ENCODE measurements at regions not wholly inside any gene's neighbourhood (a gene's known extent, or its start where the extent isn't known, plus 50 kb on each side); places are given as distances from the start of the nearest gene placed in this dataset.
"Not testable (repeated sequence)": the region's sequence is repeated elsewhere in the genome, so short reads cannot be mapped to it uniquely, and the experiment has no call there.

GRCh38 chr17:46460129-46460528, 52.1 kb upstream of the LRRC37A2 start:
- not testable (repeated sequence) for ATAC-seq (ENCODE audit: low read depth); DNase-seq (ENCODE audit: low spot score in 2 of 2)

DNA sequence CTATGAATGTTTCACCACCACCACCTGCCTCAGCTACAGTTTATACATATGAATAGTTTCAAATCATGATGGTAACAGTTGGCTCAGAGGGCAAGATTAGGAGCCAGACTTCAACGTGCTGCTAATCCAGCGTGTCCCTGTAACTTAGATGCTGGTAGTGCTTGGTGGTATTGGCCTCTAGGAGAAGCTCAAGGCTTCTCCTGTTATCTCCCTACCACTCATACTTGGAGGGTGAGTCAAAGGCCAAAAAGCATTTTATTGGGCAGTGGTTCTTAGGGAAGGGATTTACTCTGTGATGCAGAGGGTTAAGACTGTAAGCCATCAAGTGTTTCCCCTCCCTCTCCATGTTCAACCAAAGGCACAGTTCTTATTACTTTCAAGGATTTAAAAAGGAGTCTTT, 57.2 kb upstream of the LRRC37A2 start:
- H3K27me3 Mint-ChIP-seq; ATAC-seq (ENCODE audit: low read depth); H3K4me3 Mint-ChIP-seq; H3K9me3 Mint-ChIP-seq; H3K27ac Mint-ChIP-seq; H3K36me3 Mint-ChIP-seq; DNase-seq (ENCODE audit: low spot score in 2 of 2); H3K4me1 Mint-ChIP-seq: not testable (repeated sequence)

More at GRCh38 chr17:46460129-46460528, 52.1 kb upstream of the LRRC37A2 start:
- not testable (repeated sequence) for H3K4me1 Mint-ChIP-seq, H3K9me3 Mint-ChIP-seq, H3K27ac Mint-ChIP-seq, H3K36me3 Mint-ChIP-seq, H3K27me3 Mint-ChIP-seq, H3K4me3 Mint-ChIP-seq

DNA sequence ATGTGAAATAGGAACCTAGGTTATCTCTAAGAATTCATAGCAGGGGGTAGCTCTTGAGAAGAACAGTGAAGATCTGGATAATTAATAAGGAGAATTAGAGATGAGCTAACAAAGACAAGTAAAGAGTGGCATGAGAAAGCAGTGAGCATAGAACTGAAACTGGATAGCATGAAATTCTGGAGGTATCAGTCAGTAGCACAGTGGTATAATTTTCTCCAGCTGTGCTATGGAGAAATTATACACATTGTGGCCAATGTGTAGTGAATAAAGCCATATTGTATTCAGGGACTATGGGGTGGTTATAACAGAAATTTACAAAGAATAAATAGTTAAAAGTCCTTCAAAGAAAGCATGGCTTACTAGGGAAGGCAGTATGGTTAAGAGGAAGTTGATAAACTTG, 57.7 kb upstream of the LRRC37A2 start:
- not testable (repeated sequence) for H3K27ac Mint-ChIP-seq; H3K27me3 Mint-ChIP-seq; H3K4me3 Mint-ChIP-seq; ATAC-seq (ENCODE audit: low read depth); DNase-seq (ENCODE audit: low spot score in 2 of 2); H3K4me1 Mint-ChIP-seq; H3K9me3 Mint-ChIP-seq; H3K36me3 Mint-ChIP-seq

DNA sequence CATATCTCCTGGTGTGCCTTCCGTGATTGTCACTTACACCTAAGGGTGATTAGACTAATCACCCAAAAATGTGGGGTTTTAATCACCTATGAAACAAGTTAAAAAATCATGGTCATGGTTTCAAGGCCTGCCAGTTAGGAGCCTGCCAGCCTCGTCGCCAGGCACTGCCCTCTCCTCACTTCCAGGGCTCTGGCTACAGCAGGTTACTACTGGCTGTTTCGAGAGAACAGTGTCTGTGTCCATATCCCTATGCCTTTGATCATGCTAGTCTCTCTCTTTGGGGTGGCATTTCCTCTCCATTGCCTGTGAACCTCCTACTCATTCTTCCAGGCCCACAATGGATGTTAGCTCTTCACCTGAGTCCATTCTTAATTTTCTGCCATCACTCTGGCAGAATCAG, 59.2 kb upstream of the LRRC37A2 start:
- not testable (repeated sequence) for H3K27ac Mint-ChIP-seq; DNase-seq (ENCODE audit: low spot score in 2 of 2); H3K4me1 Mint-ChIP-seq; H3K9me3 Mint-ChIP-seq; H3K36me3 Mint-ChIP-seq; H3K4me3 Mint-ChIP-seq; H3K27me3 Mint-ChIP-seq; ATAC-seq (ENCODE audit: low read depth)

- H3K36me3 Mint-ChIP-seq; ATAC-seq (ENCODE audit: low read depth); H3K4me3 Mint-ChIP-seq; H3K27me3 Mint-ChIP-seq; H3K4me1 Mint-ChIP-seq; DNase-seq (ENCODE audit: low spot score in 2 of 2); H3K9me3 Mint-ChIP-seq; H3K27ac Mint-ChIP-seq: not testable (repeated sequence)
Measured at GRCh38 chr17:46445849-46446248, 66.4 kb upstream of the LRRC37A2 start.

DNA sequence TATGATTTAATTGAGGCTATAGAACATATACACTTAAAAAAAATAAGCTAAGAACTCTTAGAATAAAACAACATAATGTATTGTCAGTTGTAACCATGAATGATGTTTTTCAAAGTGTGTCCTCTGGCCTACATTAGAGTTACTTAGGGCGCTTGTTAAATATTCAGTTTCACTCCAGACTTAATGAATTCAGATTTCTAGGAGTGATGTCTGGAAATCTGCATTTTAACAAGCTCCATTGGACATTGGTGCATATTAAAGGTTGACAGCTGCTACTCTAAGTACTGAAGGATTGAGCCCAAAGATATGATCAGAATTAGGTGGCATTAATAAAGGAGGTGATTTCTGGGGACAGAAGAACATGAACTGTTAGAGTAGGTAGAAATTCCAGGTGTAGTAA, 66.9 kb upstream of the LRRC37A2 start:
- H3K27me3 Mint-ChIP-seq; H3K9me3 Mint-ChIP-seq; H3K4me3 Mint-ChIP-seq; H3K27ac Mint-ChIP-seq; H3K36me3 Mint-ChIP-seq; ATAC-seq (ENCODE audit: low read depth); H3K4me1 Mint-ChIP-seq; DNase-seq (ENCODE audit: low spot score in 2 of 2): not testable (repeated sequence)

DNA sequence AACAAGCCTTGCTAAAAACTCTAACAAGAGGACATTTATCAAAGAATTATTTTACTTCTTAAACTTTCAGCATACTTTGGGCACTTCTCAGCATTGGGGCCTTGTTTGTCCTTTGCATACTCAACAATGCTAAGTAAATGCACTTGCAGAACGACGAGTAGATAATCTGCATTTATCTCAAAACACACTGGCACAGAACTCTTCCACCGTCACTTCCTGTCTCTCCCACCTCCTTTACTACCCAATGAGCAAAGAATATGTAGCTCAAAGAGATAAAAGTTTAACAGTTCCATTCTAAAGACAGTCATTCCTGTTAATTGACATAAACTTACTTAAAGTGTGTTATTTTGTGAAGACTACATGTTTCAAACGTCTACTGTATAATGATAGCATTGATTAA, 70.1 kb upstream of the LRRC37A2 start:
- H3K27me3 Mint-ChIP-seq, H3K9me3 Mint-ChIP-seq: not testable (repeated sequence)

DNA sequence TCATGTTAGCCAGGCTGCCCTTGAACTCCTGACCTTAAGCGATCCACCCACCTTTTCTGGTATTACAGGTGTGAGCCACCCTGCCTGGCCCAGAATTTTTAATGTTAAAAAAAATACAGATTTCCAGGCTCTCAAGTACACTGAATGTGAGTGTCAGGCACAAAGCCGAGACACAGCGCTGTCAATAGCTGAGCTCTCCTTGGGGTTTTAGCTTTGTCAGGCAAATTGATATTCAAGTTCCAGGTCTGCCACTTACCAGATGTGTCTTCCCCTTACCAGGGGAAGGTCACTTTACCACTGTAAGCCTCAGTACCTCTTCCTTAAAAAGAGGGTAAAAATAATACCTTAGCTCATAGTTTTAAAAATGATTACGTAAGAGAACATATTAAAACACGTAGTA, 71.6 kb upstream of the LRRC37A2 start:
- H3K4me1 Mint-ChIP-seq; H3K27ac Mint-ChIP-seq; H3K36me3 Mint-ChIP-seq; H3K27me3 Mint-ChIP-seq; H3K4me3 Mint-ChIP-seq; ATAC-seq (ENCODE audit: low read depth); H3K9me3 Mint-ChIP-seq; DNase-seq (ENCODE audit: low spot score in 2 of 2): not testable (repeated sequence)

More for the DNA sequence above, 70.1 kb upstream of the LRRC37A2 start:
- not testable (repeated sequence) for H3K27ac Mint-ChIP-seq; H3K36me3 Mint-ChIP-seq; ATAC-seq (ENCODE audit: low read depth); H3K4me3 Mint-ChIP-seq; DNase-seq (ENCODE audit: low spot score in 2 of 2); H3K4me1 Mint-ChIP-seq

- ATAC-seq (ENCODE audit: low read depth), result peak; percentile 100
- not testable (repeated sequence) for H3K9me3 Mint-ChIP-seq; H3K4me3 Mint-ChIP-seq; DNase-seq (ENCODE audit: low spot score in 2 of 2); H3K36me3 Mint-ChIP-seq; H3K4me1 Mint-ChIP-seq; H3K27ac Mint-ChIP-seq; H3K27me3 Mint-ChIP-seq
Measured at GRCh38 chr17:46434450-46435062, 73.0 kb upstream of the ARL17B start.

DNA sequence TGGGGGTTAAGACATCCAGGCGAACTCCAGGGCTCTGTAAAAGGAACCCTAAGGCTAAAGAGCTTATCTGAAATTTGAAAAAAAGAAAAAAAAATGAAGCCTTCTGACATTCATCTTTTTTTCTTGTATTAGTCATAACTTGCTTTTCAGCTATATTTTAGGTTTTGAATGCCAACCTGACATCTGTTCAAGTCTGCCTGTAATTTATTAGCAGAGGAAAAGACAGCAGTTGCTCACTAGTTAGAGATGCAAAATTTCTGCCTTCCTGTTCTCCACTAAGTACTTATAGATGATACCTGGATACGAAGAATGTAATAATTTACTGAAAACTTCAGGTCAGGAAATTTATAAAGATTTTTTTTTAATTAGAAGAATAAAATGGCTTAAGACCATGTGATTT, 68.7 kb upstream of the ARL17B start:
- not testable (repeated sequence) for H3K4me3 Mint-ChIP-seq; H3K27ac Mint-ChIP-seq; ATAC-seq (ENCODE audit: low read depth); H3K27me3 Mint-ChIP-seq; DNase-seq (ENCODE audit: low spot score in 2 of 2); H3K4me1 Mint-ChIP-seq; H3K36me3 Mint-ChIP-seq; H3K9me3 Mint-ChIP-seq

GRCh38 chr17:46429675-46430074, 68.1 kb upstream of the ARL17B start:
- not testable (repeated sequence) for H3K4me1 Mint-ChIP-seq; H3K27ac Mint-ChIP-seq; H3K27me3 Mint-ChIP-seq; H3K9me3 Mint-ChIP-seq; H3K4me3 Mint-ChIP-seq; ATAC-seq (ENCODE audit: low read depth); H3K36me3 Mint-ChIP-seq; DNase-seq (ENCODE audit: low spot score in 2 of 2)

- H3K9me3 Mint-ChIP-seq; H3K36me3 Mint-ChIP-seq; DNase-seq (ENCODE audit: low spot score in 2 of 2); H3K27ac Mint-ChIP-seq; H3K27me3 Mint-ChIP-seq; H3K4me3 Mint-ChIP-seq; ATAC-seq (ENCODE audit: low read depth); H3K4me1 Mint-ChIP-seq: not testable (repeated sequence)
Measured at GRCh38 chr17:46424187-46424884, 62.8 kb upstream of the ARL17B start.

GRCh38 chr17:46417907-46418306, 56.3 kb upstream of the ARL17B start:
- not testable (repeated sequence) for H3K4me3 Mint-ChIP-seq; H3K27me3 Mint-ChIP-seq; H3K27ac Mint-ChIP-seq; H3K36me3 Mint-ChIP-seq; H3K9me3 Mint-ChIP-seq; ATAC-seq (ENCODE audit: low read depth); H3K4me1 Mint-ChIP-seq; DNase-seq (ENCODE audit: low spot score in 2 of 2)

DNA sequence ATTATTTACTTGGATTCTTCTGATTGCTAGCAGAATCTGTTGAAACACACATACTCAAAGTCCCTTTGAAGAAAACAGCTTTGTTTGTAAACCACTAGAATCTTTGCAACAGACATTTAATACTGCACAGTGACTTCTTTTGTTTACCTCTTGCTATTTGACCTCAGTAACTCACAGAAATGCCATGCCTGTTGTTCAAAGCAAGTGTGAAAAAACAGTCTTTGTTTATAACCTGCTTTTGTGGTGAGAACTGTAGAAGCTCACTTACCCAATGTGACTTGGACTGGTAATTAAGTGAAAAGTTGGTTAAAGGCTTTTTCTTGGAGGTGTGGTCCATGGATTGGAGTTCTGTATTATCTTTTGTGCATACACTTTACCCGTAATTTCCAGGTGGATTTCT, 55.7 kb upstream of the ARL17B start:
- ATAC-seq (ENCODE audit: low read depth); H3K36me3 Mint-ChIP-seq; H3K27me3 Mint-ChIP-seq; DNase-seq (ENCODE audit: low spot score in 2 of 2); H3K27ac Mint-ChIP-seq; H3K4me3 Mint-ChIP-seq; H3K4me1 Mint-ChIP-seq; H3K9me3 Mint-ChIP-seq: not testable (repeated sequence)

DNA sequence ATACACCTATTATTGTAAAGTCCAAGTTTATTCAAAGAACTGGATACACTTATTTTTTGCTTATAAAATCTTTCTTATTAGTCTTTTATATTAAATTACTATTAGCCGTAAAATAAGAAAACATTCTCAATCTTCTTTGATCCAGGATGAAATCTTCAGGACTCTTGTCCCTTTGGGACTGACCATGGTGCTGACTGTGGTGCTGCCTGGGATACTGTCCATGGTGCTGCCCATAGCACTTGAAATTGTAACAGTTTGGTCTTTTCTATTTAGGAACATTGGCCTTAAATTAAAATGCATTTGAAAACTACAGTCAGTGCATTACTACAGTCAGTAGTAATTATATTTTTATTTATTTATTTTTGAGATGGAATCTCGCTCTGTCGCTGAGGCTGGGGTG, 53.0 kb upstream of the ARL17B start:
- not testable (repeated sequence) for H3K27ac Mint-ChIP-seq; H3K27me3 Mint-ChIP-seq; DNase-seq (ENCODE audit: low spot score in 2 of 2); H3K4me1 Mint-ChIP-seq; ATAC-seq (ENCODE audit: low read depth); H3K9me3 Mint-ChIP-seq; H3K36me3 Mint-ChIP-seq; H3K4me3 Mint-ChIP-seq
